LNCaP clone FGC (cell line): ENCODE measurements at regions not wholly inside any gene's neighbourhood (a gene's known extent, or its start where the extent isn't known, plus 50 kb on each side); places are given as distances from the start of the nearest gene placed in this dataset.

Experiments used
- DNase-seq: peaks from one replicate; pipeline ENCODE4 v3.0.0-alpha.2; 2011; ENCODE audit warnings: low read depth
- H3K4me3 ChIP-seq: 2 replicates; pipeline ENCODE4 v1.5.1; 2011; ENCODE audit warnings: mild to moderate bottlenecking, low read depth, low read length, control low read depth
- CTCF ChIP-seq: IDR thresholded peaks from 2 replicates; pipeline ENCODE4 v1.5.1; 2012; ENCODE audit warnings: mild to moderate bottlenecking; ENCODE audit not compliant: control insufficient read depth, insufficient read depth; ENCODE audit errors: extremely low read depth

- H3K4me3 ChIP-seq: no peak overlapping the region
- TF ChIP-seq CTCF: no peak
- DNase-seq: no peak
These were observed 144.1 kb downstream of the MIAT start for GRCh38 chr22:26801449-26801848.

GRCh38 chr22:26804315-26804714 is 146.9 kb downstream of the MIAT start:
- DNase-seq: no peak
- H3K4me3 ChIP-seq: no peak overlapping the region
- no peak for TF ChIP-seq CTCF

GRCh38 chr22:26804911-26805539 is 147.6 kb downstream of the MIAT start:
- no peak for DNase-seq
- TF ChIP-seq CTCF: no peak
- H3K4me3 ChIP-seq: no peak overlapping the region

- H3K4me3 ChIP-seq: no peak overlapping the region
- no peak for DNase-seq
- TF ChIP-seq CTCF: no peak
These were observed 149.2 kb downstream of the MIAT start for GRCh38 chr22:26806445-26807175.

- H3K4me3 ChIP-seq: no peak overlapping the region
- no peak for DNase-seq
- no peak for TF ChIP-seq CTCF
These were observed 154.2 kb downstream of the MIAT start for GRCh38 chr22:26811647-26811992.

GRCh38 chr22:26812731-26813130 is 155.3 kb downstream of the MIAT start:
- no peak for TF ChIP-seq CTCF

GRCh38 chr22:26816726-26817125 is 159.3 kb downstream of the MIAT start:
- no peak overlapping the region for H3K4me3 ChIP-seq
- TF ChIP-seq CTCF: no peak
- no peak for DNase-seq

More at GRCh38 chr22:26812731-26813130, 155.3 kb downstream of the MIAT start:
- no peak overlapping the region for H3K4me3 ChIP-seq
- no peak for DNase-seq
